NT2/D1 (cell line): ENCODE measurements at regions not wholly inside any gene's neighbourhood (a gene's known extent, or its start where the extent isn't known, plus 50 kb on each side); places are given as distances from the start of the nearest gene placed in this dataset.

Source experiments
- SUZ12 ChIP-seq: IDR thresholded peaks from 2 replicates; pipeline ENCODE4 v1.6.1; 2011; ENCODE audit not compliant: insufficient read length, insufficient read depth; ENCODE audit errors: extremely low read depth
- YY1 ChIP-seq: IDR thresholded peaks from 2 replicates; pipeline ENCODE4 v1.6.1; 2011; ENCODE audit not compliant: insufficient read length, insufficient read depth

GRCh38 chr22:49317369-49317768 is 510.3 kb downstream of the BRD1 start:
- TF ChIP-seq YY1 (no peak), SUZ12 (no peak)
